H9 (cell line): ENCODE measurements at regions not wholly inside any gene's neighbourhood (a gene's known extent, or its start where the extent isn't known, plus 50 kb on each side); places are given as distances from the start of the nearest gene placed in this dataset.

Experiments
- DNase-seq: peaks from one replicate; pipeline ENCODE4 v3.0.0-alpha.2; 2017
- H2AFZ ChIP-seq: one replicate; pipeline ENCODE4 v1.6.1; 2013; ENCODE audit warnings: mild to moderate bottlenecking, low read length, control low read depth, moderate library complexity
- H2AK5ac ChIP-seq: 2 replicates; pipeline ENCODE4 v1.6.1; 2013; ENCODE audit warnings: low read length, control low read depth, mixed read lengths; ENCODE audit not compliant: insufficient read length
- H2BK120ac ChIP-seq: one replicate; pipeline ENCODE4 v1.6.1; 2013; ENCODE audit warnings: low read depth, mild to moderate bottlenecking, low read length, control low read depth, inconsistent platforms; ENCODE audit not compliant: poor library complexity, severe bottlenecking
- H2BK12ac ChIP-seq: 2 replicates; pipeline ENCODE4 v1.6.1; 2013; ENCODE audit warnings: low read length, control low read depth, mixed read lengths, low read depth; ENCODE audit not compliant: insufficient read length
- H2BK15ac ChIP-seq: 2 replicates; pipeline ENCODE4 v1.6.1; 2013; ENCODE audit warnings: low read depth, low read length, control low read depth
- H2BK20ac ChIP-seq: one replicate; pipeline ENCODE4 v1.6.1; 2013; ENCODE audit warnings: low read depth, mild to moderate bottlenecking, low read length, control low read depth, inconsistent platforms; ENCODE audit not compliant: poor library complexity, severe bottlenecking
- H2BK5ac ChIP-seq: 2 replicates; pipeline ENCODE4 v1.6.1; 2013; ENCODE audit warnings: low read length, control low read depth, mixed read lengths; ENCODE audit not compliant: insufficient read length
- H3K14ac ChIP-seq: 2 replicates; pipeline ENCODE4 v1.6.1; 2013; ENCODE audit warnings: low read length, control low read depth; ENCODE audit not compliant: insufficient read depth
- H3K18ac ChIP-seq: 2 replicates; pipeline ENCODE4 v1.6.1; 2013; ENCODE audit warnings: low read depth, mild to moderate bottlenecking, mixed read lengths, low read length, control low read depth; ENCODE audit not compliant: insufficient read length
- H3K23ac ChIP-seq: 2 replicates; pipeline ENCODE4 v1.6.1; 2013; ENCODE audit warnings: low read length, control low read depth, mixed read lengths, low read depth; ENCODE audit not compliant: insufficient read length
- H3K23me2 ChIP-seq: 2 replicates; pipeline ENCODE4 v1.6.1; 2013; ENCODE audit warnings: low read depth, mild to moderate bottlenecking, mixed read lengths, low read length, control low read depth; ENCODE audit not compliant: insufficient read length, poor library complexity, severe bottlenecking
- H3K27ac ChIP-seq: 2 replicates; pipeline ENCODE4 v1.5.1; 2013; ENCODE audit warnings: low read length, control low read depth, mixed read lengths, low read depth; ENCODE audit not compliant: insufficient read length
- H3K27me3 ChIP-seq: 2 replicates; pipeline ENCODE4 v1.6.1; 2013; ENCODE audit warnings: low read length, control low read depth, inconsistent platforms; ENCODE audit not compliant: insufficient read depth
- H3K4ac ChIP-seq: 2 replicates; pipeline ENCODE4 v1.6.1; 2013; ENCODE audit warnings: low read depth, mild to moderate bottlenecking, control low read depth, inconsistent platforms, low read length, moderate library complexity
- H3K4me1 ChIP-seq: 2 replicates; pipeline ENCODE4 v1.6.1; 2013; ENCODE audit warnings: low read length, control low read depth, inconsistent platforms; ENCODE audit not compliant: insufficient read depth
- H3K4me2 ChIP-seq: 2 replicates; pipeline ENCODE4 v1.6.1; 2013; ENCODE audit warnings: low read length, control low read depth, mixed read lengths; ENCODE audit not compliant: insufficient read length, insufficient read depth
- H3K56ac ChIP-seq: 2 replicates; pipeline ENCODE4 v1.6.1; 2013; ENCODE audit warnings: low read depth, mild to moderate bottlenecking, mixed read lengths, low read length, control low read depth; ENCODE audit not compliant: insufficient read length
- H3K79me1 ChIP-seq: 2 replicates; pipeline ENCODE4 v1.6.1; 2013; ENCODE audit warnings: low read depth, mild to moderate bottlenecking, moderate library complexity, low read length, control low read depth, inconsistent platforms; ENCODE audit not compliant: insufficient read depth, poor library complexity, severe bottlenecking
- H3K79me2 ChIP-seq: 2 replicates; pipeline ENCODE4 v1.6.1; 2013; ENCODE audit warnings: low read length, control low read depth, inconsistent platforms; ENCODE audit not compliant: insufficient read depth
- H3K9ac ChIP-seq: 2 replicates; pipeline ENCODE4 v1.6.1; 2013; ENCODE audit warnings: low read length, control low read depth, mixed read lengths; ENCODE audit not compliant: insufficient read length; ENCODE audit errors: extremely low read depth
- H3K9me3 ChIP-seq: one replicate; pipeline ENCODE4 v1.6.1; 2013; ENCODE audit warnings: low read depth, low read length, inconsistent platforms; ENCODE audit not compliant: control insufficient read depth
- H3T11ph ChIP-seq: one replicate; pipeline ENCODE4 v1.6.1; 2013; ENCODE audit warnings: mild to moderate bottlenecking, low read length, control low read depth, inconsistent platforms
- H4K20me1 ChIP-seq: one replicate; pipeline ENCODE4 v1.6.1; 2013; ENCODE audit not compliant: control insufficient read depth, insufficient read length, insufficient read depth
- H4K5ac ChIP-seq: 2 replicates; pipeline ENCODE4 v1.6.1; 2013; ENCODE audit warnings: low read depth, mild to moderate bottlenecking, mixed read lengths, low read length, control low read depth; ENCODE audit not compliant: insufficient read length
- H4K8ac ChIP-seq: replicated peaks from 2 replicates; pipeline ENCODE4 v1.6.1; 2013; ENCODE audit warnings: low read length, control low read depth, mixed read lengths, low read depth; ENCODE audit not compliant: insufficient read length
- H4K91ac ChIP-seq: 2 replicates; pipeline ENCODE4 v1.6.1; 2013; ENCODE audit warnings: low read depth, mild to moderate bottlenecking, moderate library complexity, mixed read lengths, low read length, control low read depth; ENCODE audit not compliant: insufficient read length
- H3K27ac Mint-ChIP-seq, 3 experiments: 2 replicates in 2 of 3; 3 replicates in 1 of 3; pipeline ENCODE4 v1.8.0; 2020 to 2021; ENCODE audit warnings: mixed read lengths in 3 of 3, mild to moderate bottlenecking in 1 of 3, moderate library complexity in 1 of 3
- H3K27me3 Mint-ChIP-seq: 2 replicates; pipeline ENCODE4 v1.8.0; 2021; ENCODE audit warnings: low read depth, mild to moderate bottlenecking, moderate library complexity, mixed read lengths
- H3K36me3 Mint-ChIP-seq, 3 experiments: 2 replicates in 2 of 3; 3 replicates in 1 of 3; pipeline ENCODE4 v1.8.0; 2020 to 2021; ENCODE audit warnings: low read depth in 3 of 3, mixed read lengths in 3 of 3; ENCODE audit not compliant: insufficient read depth in 1 of 3
- H3K4me1 Mint-ChIP-seq, 2 experiments: 2 replicates each; pipeline ENCODE4 v1.8.0; 2020; ENCODE audit warnings: mixed read lengths in 2 of 2
- H3K4me3 Mint-ChIP-seq, 2 experiments: 2 replicates in 1 of 2; 3 replicates in 1 of 2; pipeline ENCODE4 v1.8.0; 2020 to 2021; ENCODE audit warnings: mild to moderate bottlenecking in 2 of 2, mixed read lengths in 2 of 2, moderate library complexity in 1 of 2
- H3K9me3 Mint-ChIP-seq, 2 experiments: 2 replicates in 1 of 2; 3 replicates in 1 of 2; pipeline ENCODE4 v1.8.0; 2020; ENCODE audit warnings: mild to moderate bottlenecking in 2 of 2, mixed read lengths in 2 of 2, moderate library complexity in 1 of 2
- CTCF ChIP-seq: fragments of 200-600 bp; sonication (generic); conservative IDR thresholded peaks from 3 replicates; pipeline ENCODE4 v1.8.0; 2021; ENCODE audit warnings: antibody characterized with exemption, mild to moderate bottlenecking
- WGBS: extraction: QIAGEN DNeasy Blood & Tissue Kit; methylation state at CpG from one replicate; pipeline ENCODE4 v1.1.7; 2013; ENCODE audit warnings: missing lambda C conversion rate, low lambda C conversion rate, mixed read lengths; ENCODE audit not compliant: insufficient read length; ENCODE audit errors: extremely low coverage; 5-methylcytosine and 5-hydroxymethylcytosine counted together

- Mint-ChIP-seq H3K27ac (no peak overlapping the region; a peak in 1 of 7 replicates), H3K4me1 (peaks cover 0 to 9% of the 10 kb centered on the region in 2 experiments; a peak in 1 of 4 replicates), H3K4me3 (no peak overlapping the region), H3K36me3 (peaks cover 3 to 10% (median 6%) of the 10 kb centered on the region in 3 experiments; a peak in 6 of 7 replicates), H3K9me3 (peaks cover 11 to 17% of the 10 kb centered on the region in 2 experiments), H3K27me3 (no peaks in the 10 kb centered on the region)
- no peak overlapping the region for H3K18ac ChIP-seq
- H2BK5ac ChIP-seq = no peak overlapping the region
- H3K4ac ChIP-seq = no peak overlapping the region
- no peak overlapping the region for H3K23ac ChIP-seq
- no peak overlapping the region for H2AK5ac ChIP-seq
- no peak overlapping the region for H2AFZ ChIP-seq
- H3K56ac ChIP-seq = no peak overlapping the region
- no peaks in the 10 kb centered on the region for H3K79me2 ChIP-seq
- no peak overlapping the region for H3K14ac ChIP-seq
- H4K8ac ChIP-seq = no peak overlapping the region
- no peaks in the 10 kb centered on the region for H3K27me3 ChIP-seq
- no peak overlapping the region for H4K5ac ChIP-seq
- H3K23me2 ChIP-seq = peaks cover 3% of the 10 kb centered on the region
- no peak overlapping the region for H4K91ac ChIP-seq
- TF ChIP-seq CTCF = no peak
- no peak overlapping the region for H2BK15ac ChIP-seq
- no peak overlapping the region for H3T11ph ChIP-seq
- no peaks in the 10 kb centered on the region for H3K9me3 ChIP-seq
- H3K27ac ChIP-seq = no peak overlapping the region
- H4K20me1 ChIP-seq = no peaks in the 10 kb centered on the region
- no CpG with 5 or more reads among the region's 6 CpGs for WGBS
- H3K4me1 ChIP-seq = no peaks in the 10 kb centered on the region
- no peak overlapping the region for H3K9ac ChIP-seq
- no peak overlapping the region for H2BK120ac ChIP-seq
- no peaks in the 10 kb centered on the region for H3K79me1 ChIP-seq
- H3K4me2 ChIP-seq = no peak overlapping the region
- DNase-seq = no peak
- no peak overlapping the region for H2BK12ac ChIP-seq
- H2BK20ac ChIP-seq = no peak overlapping the region
These were observed 504.0 kb upstream of the ARID1B start for GRCh38 chr6:156273065-156273711.
